OCI-LY7 (cell line): ENCODE measurements at regions not wholly inside any gene's neighbourhood (a gene's known extent, or its start where the extent isn't known, plus 50 kb on each side); places are given as distances from the start of the nearest gene placed in this dataset.

Experiments used
- CTCF ChIP-seq: fragments of 200-600 bp; sonication (generic); conservative IDR thresholded peaks from 2 replicates; pipeline ENCODE4 v1.5.1; 2014; ENCODE audit warnings: mild to moderate bottlenecking, antibody characterized with exemption, low read length, moderate library complexity, mixed read lengths
- EZH2phosphoT487 ChIP-seq: fragments of 200-600 bp; sonication (generic); IDR thresholded peaks from 2 replicates; pipeline ENCODE4 v1.6.1; 2018; ENCODE audit warnings: low read depth, borderline replicate concordance, mild to moderate bottlenecking, mixed run types, antibody characterized with exemption, low read length, moderate library complexity, mixed read lengths

- TF ChIP-seq EZH2phosphoT487 = no peak
- TF ChIP-seq CTCF = no peak
Measured at GRCh38 chr21:31801551-31802219, 69.8 kb upstream of the SCAF4 start.
